HCT116 (cell line): ENCODE measurements at regions not wholly inside any gene's neighbourhood (a gene's known extent, or its start where the extent isn't known, plus 50 kb on each side); places are given as distances from the start of the nearest gene placed in this dataset.

ENCODE experiments used
- ATAC-seq: fragments of 200-7000 bp; cut with Tn5 transposase; 2 replicates; pipeline ENCODE4 v1.9.1; 2020; ENCODE audit warnings: mild to moderate bottlenecking, moderate library complexity
- BruUV-seq: library from RNA; stranded (reverse); fragments of 400-500 nt; replicated peaks from 2 replicates; lab custom pipeline; 2021; lab: Mats Ljungman, UMichigan
- CTCF ChIA-PET: fragments of 300-600 bp; sonication (Branson Sonifier 250); formaldehyde crosslinking; loops from one replicate; lab custom pipeline; 2021; ENCODE audit warnings: antibody characterized with exemption; lab: Charles Lee
- POLR2A ChIA-PET: fragments of 300-600, 350-600 bp; sonication (Branson Sonifier 250); formaldehyde crosslinking; loops from one replicate; lab custom pipeline; 2021; ENCODE audit warnings: antibody characterized with exemption; lab: Charles Lee
- RAD21 ChIA-PET, 2 experiments: fragments of 300-600 bp; sonication (Branson Sonifier 250); formaldehyde crosslinking; loops; one replicate each; lab custom pipeline; 2023; ENCODE audit warnings: low total read pairs in 2 of 2; ENCODE audit not compliant: uncharacterized antibody in 2 of 2, unreplicated experiment in 2 of 2, low non-redundant PET in 1 of 2; lab: Charles Lee
- DNase-seq: peaks from one replicate; pipeline ENCODE4 v3.0.0-alpha.2; 2010; ENCODE audit warnings: low read depth, low spot score
- H2AFZ ChIP-seq: fragments of 200-600 bp; shearing (Covaris generic), sonication (generic); 2 replicates; pipeline ENCODE4 v1.6.1; 2017; ENCODE audit warnings: low read depth, mixed run types, mixed read lengths, antibody characterized with exemption, low read length; ENCODE audit not compliant: poor library complexity, severe bottlenecking
- H3K27ac ChIP-seq: 2 replicates; pipeline ENCODE4 v1.5.1; 2012; ENCODE audit warnings: low read depth, low read length
- H3K27me3 ChIP-seq: fragments of 200-600 bp; sonication (generic); 2 replicates; pipeline ENCODE4 v1.6.1; 2016; ENCODE audit warnings: mixed run types, low read length, mixed read lengths; ENCODE audit not compliant: insufficient read depth
- H3K36me3 ChIP-seq, 2 experiments: fragments of 200-500 bp in 1 of 2; fragments of 200-600 bp in 1 of 2; sonication (Bioruptor generic) in 1 of 2; sonication (generic) in 1 of 2; 2 replicates each; pipeline versions ENCODE4 v1.5.1 to v1.6.1; 2014 to 2016; ENCODE audit warnings: low read length in 2 of 2, inconsistent platforms in 1 of 2, mixed read lengths in 1 of 2, mixed run types in 1 of 2; ENCODE audit not compliant: insufficient read depth in 2 of 2, control insufficient read depth in 1 of 2
- H3K4me1 ChIP-seq, 2 experiments: fragments of 200-600 bp in 1 of 2; sonication (generic) in 1 of 2; 2 replicates each; pipeline versions ENCODE4 v1.5.1 to v1.6.1; 2012 to 2017; ENCODE audit warnings: low read length in 2 of 2, inconsistent platforms in 1 of 2, mild to moderate bottlenecking in 1 of 2, mixed read lengths in 1 of 2, mixed run types in 1 of 2, moderate library complexity in 1 of 2; ENCODE audit not compliant: insufficient read depth in 2 of 2, control insufficient read depth in 1 of 2
- H3K4me2 ChIP-seq: fragments of 200-600 bp; sonication (generic); 2 replicates; pipeline ENCODE4 v1.6.1; 2017; ENCODE audit warnings: mixed run types, low read length, mixed read lengths
- H3K4me3 ChIP-seq, 2 experiments: fragments of 200-600 bp in 1 of 2; sonication (generic) in 1 of 2; replicated peaks in 1 of 2; 2 replicates each; pipeline ENCODE4 v1.5.1; 2011 to 2016; ENCODE audit warnings: low read length in 2 of 2, control low read depth in 1 of 2, low read depth in 1 of 2, mild to moderate bottlenecking in 1 of 2, mixed read lengths in 1 of 2, mixed run types in 1 of 2
- H3K79me2 ChIP-seq: fragments of 200-600 bp; sonication (generic); 2 replicates; pipeline ENCODE4 v1.6.1; 2017; ENCODE audit warnings: mild to moderate bottlenecking, mixed run types, low read length, moderate library complexity, mixed read lengths; ENCODE audit not compliant: insufficient read depth
- H3K9ac ChIP-seq: fragments of 200-600 bp; sonication (generic); 2 replicates; pipeline ENCODE4 v1.6.1; 2016; ENCODE audit warnings: low read length, mixed read lengths
- H3K9me2 ChIP-seq: fragments of 200-600 bp; sonication (generic), shearing (Covaris generic); 2 replicates; pipeline ENCODE4 v1.6.1; 2017; ENCODE audit warnings: mixed run types, mild to moderate bottlenecking, moderate library complexity; ENCODE audit not compliant: insufficient read depth
- H3K9me3 ChIP-seq, 2 experiments: fragments of 200-500 bp in 1 of 2; fragments of 200-600 bp in 1 of 2; sonication (Bioruptor generic) in 1 of 2; sonication (generic) in 1 of 2; 2 replicates each; pipeline ENCODE4 v1.6.1; 2014 to 2017; ENCODE audit warnings: low read length in 2 of 2, mixed read lengths in 2 of 2, inconsistent platforms in 1 of 2, low read depth in 1 of 2, mild to moderate bottlenecking in 1 of 2, mixed run types in 1 of 2, moderate library complexity in 1 of 2; ENCODE audit not compliant: control insufficient read depth in 1 of 2, insufficient read depth in 1 of 2
- H4K20me1 ChIP-seq: fragments of 200-600 bp; sonication (generic), shearing (Covaris generic); 2 replicates; pipeline ENCODE4 v1.6.1; 2017; ENCODE audit warnings: mixed run types, mild to moderate bottlenecking, moderate library complexity; ENCODE audit not compliant: insufficient read depth
- CBX3 ChIP-seq: IDR thresholded peaks from 2 replicates; pipeline ENCODE4 v1.6.1; 2012; ENCODE audit warnings: low read depth
- CEBPB ChIP-seq: IDR thresholded peaks from 2 replicates; pipeline ENCODE4 v1.6.1; 2012; ENCODE audit warnings: low read depth
- ELF1 ChIP-seq: IDR thresholded peaks from 2 replicates; pipeline ENCODE4 v1.6.1; 2012; ENCODE audit warnings: low read depth, borderline replicate concordance
- EZH2 ChIP-seq: fragments of 200-600 bp; sonication (generic); IDR thresholded peaks from 2 replicates; pipeline ENCODE4 v1.6.1; 2017; ENCODE audit warnings: antibody characterized with exemption, mixed run types
- FOSL1 ChIP-seq: IDR thresholded peaks from 2 replicates; pipeline ENCODE4 v1.6.1; 2012; ENCODE audit warnings: low read depth
- JUND ChIP-seq: IDR thresholded peaks from 2 replicates; pipeline ENCODE4 v1.6.1; 2012
- RAD21 ChIP-seq: IDR thresholded peaks from 2 replicates; pipeline ENCODE4 v1.6.1; 2012; ENCODE audit warnings: low read depth, mild to moderate bottlenecking
- SIN3A ChIP-seq: IDR thresholded peaks from 2 replicates; pipeline ENCODE4 v1.6.1; 2012; ENCODE audit warnings: low read depth
- TCF7L2 ChIP-seq: IDR thresholded peaks from 2 replicates; pipeline ENCODE4 v1.7.0; 2011; ENCODE audit warnings: borderline replicate concordance, inconsistent platforms; ENCODE audit not compliant: insufficient read depth, insufficient read length; ENCODE audit errors: extremely low read depth
- YY1 ChIP-seq: IDR thresholded peaks from 2 replicates; pipeline ENCODE4 v1.6.1; 2011; ENCODE audit warnings: low read length, low read depth, moderate library complexity, mild to moderate bottlenecking; ENCODE audit not compliant: insufficient replicate concordance; ENCODE audit errors: extremely low read depth
- intact Hi-C: fragments of 100-400 bp; cut with micrococcal nuclease; formaldehyde crosslinking; loops from 2 replicates; pipeline ENCODE4 v1.10.0; 2022
- TF ChIP-seq, protein P1 (sequence below), 3 experiments: fragments of 200-600 bp in 1 of 3; sonication (generic) in 1 of 3; IDR thresholded peaks in 2 of 3; conservative IDR thresholded peaks in 1 of 3; 2 replicates each; pipeline ENCODE4 v1.5.1; 2012 to 2017; ENCODE audit warnings: low read depth in 2 of 3, low read length in 2 of 3, antibody characterized with exemption in 1 of 3, borderline replicate concordance in 1 of 3, control low read depth in 1 of 3, mild to moderate bottlenecking in 1 of 3, mixed read lengths in 1 of 3, mixed run types in 1 of 3, moderate library complexity in 1 of 3; ENCODE audit not compliant: insufficient read depth in 1 of 3
- TF ChIP-seq, protein P2 (sequence below): IDR thresholded peaks from 2 replicates; pipeline ENCODE4 v1.6.1; 2012; ENCODE audit warnings: low read depth
- TF ChIP-seq, protein P3 (sequence below): IDR thresholded peaks from 2 replicates; pipeline ENCODE4 v1.6.1; 2012

- H3K4me1 ChIP-seq = no peaks in the 10 kb centered on the region
- no peaks in the 10 kb centered on the region for H3K36me3 ChIP-seq
- H3K4me3 ChIP-seq = no peak overlapping the region
- H3K9me2 ChIP-seq = no peaks in the 10 kb centered on the region
- H3K27ac ChIP-seq = no peak overlapping the region
- DNase-seq (no peak), ATAC-seq (no peak)
- no TSS peak for BruUV-seq
- POLR2A ChIA-PET = no interaction called here
- CTCF ChIA-PET = no interaction called here
- no peak overlapping the region for H2AFZ ChIP-seq
- no peaks in the 10 kb centered on the region for H3K27me3 ChIP-seq
- intact Hi-C loops = no loop called here
- peaks cover 5 to 28% of the 10 kb centered on the region in 2 experiments; a peak in 2 of 4 replicates for H3K9me3 ChIP-seq
- no peaks in the 10 kb centered on the region for H4K20me1 ChIP-seq
- RAD21 ChIA-PET = no interaction called here
- TF ChIP-seq EZH2 (no peak), TCF7L2 (no peak), RAD21 (no peak), JUND (no peak), CEBPB (no peak), CBX3 (no peak), FOSL1 (no peak), SIN3A (no peak), ELF1 (no peak), YY1 (no peak)
- TF ChIP-seq, protein P1, sequence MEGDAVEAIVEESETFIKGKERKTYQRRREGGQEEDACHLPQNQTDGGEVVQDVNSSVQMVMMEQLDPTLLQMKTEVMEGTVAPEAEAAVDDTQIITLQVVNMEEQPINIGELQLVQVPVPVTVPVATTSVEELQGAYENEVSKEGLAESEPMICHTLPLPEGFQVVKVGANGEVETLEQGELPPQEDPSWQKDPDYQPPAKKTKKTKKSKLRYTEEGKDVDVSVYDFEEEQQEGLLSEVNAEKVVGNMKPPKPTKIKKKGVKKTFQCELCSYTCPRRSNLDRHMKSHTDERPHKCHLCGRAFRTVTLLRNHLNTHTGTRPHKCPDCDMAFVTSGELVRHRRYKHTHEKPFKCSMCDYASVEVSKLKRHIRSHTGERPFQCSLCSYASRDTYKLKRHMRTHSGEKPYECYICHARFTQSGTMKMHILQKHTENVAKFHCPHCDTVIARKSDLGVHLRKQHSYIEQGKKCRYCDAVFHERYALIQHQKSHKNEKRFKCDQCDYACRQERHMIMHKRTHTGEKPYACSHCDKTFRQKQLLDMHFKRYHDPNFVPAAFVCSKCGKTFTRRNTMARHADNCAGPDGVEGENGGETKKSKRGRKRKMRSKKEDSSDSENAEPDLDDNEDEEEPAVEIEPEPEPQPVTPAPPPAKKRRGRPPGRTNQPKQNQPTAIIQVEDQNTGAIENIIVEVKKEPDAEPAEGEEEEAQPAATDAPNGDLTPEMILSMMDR (IDR thresholded peaks at IDR 0.05 in 2 of 3, conservative IDR thresholded peaks at IDR 0.05 in 1 of 3; ENCODE audit: borderline replicate concordance in 1 of 3, insufficient read depth in 1 of 3, low read depth in 2 of 3, low read length in 2 of 3) = no peak
- TF ChIP-seq, protein P2, sequence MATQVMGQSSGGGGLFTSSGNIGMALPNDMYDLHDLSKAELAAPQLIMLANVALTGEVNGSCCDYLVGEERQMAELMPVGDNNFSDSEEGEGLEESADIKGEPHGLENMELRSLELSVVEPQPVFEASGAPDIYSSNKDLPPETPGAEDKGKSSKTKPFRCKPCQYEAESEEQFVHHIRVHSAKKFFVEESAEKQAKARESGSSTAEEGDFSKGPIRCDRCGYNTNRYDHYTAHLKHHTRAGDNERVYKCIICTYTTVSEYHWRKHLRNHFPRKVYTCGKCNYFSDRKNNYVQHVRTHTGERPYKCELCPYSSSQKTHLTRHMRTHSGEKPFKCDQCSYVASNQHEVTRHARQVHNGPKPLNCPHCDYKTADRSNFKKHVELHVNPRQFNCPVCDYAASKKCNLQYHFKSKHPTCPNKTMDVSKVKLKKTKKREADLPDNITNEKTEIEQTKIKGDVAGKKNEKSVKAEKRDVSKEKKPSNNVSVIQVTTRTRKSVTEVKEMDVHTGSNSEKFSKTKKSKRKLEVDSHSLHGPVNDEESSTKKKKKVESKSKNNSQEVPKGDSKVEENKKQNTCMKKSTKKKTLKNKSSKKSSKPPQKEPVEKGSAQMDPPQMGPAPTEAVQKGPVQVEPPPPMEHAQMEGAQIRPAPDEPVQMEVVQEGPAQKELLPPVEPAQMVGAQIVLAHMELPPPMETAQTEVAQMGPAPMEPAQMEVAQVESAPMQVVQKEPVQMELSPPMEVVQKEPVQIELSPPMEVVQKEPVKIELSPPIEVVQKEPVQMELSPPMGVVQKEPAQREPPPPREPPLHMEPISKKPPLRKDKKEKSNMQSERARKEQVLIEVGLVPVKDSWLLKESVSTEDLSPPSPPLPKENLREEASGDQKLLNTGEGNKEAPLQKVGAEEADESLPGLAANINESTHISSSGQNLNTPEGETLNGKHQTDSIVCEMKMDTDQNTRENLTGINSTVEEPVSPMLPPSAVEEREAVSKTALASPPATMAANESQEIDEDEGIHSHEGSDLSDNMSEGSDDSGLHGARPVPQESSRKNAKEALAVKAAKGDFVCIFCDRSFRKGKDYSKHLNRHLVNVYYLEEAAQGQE = no peak
- TF ChIP-seq, protein P3, sequence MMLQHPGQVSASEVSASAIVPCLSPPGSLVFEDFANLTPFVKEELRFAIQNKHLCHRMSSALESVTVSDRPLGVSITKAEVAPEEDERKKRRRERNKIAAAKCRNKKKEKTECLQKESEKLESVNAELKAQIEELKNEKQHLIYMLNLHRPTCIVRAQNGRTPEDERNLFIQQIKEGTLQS = no peak
- no peaks in the 10 kb centered on the region for H3K79me2 ChIP-seq
- no peak overlapping the region for H3K9ac ChIP-seq
- H3K4me2 ChIP-seq = no peak overlapping the region
These were observed 421.0 kb upstream of the CNTN4 start for GRCh38 chr3:1677576-1678156.
